IMR-90 (cell line): ENCODE measurements at regions not wholly inside any gene's neighbourhood (a gene's known extent, or its start where the extent isn't known, plus 50 kb on each side); places are given as distances from the start of the nearest gene placed in this dataset.

Experiments used
- ATAC-seq: fragments of 200-7000 bp; cut with Tn5 transposase; 2 replicates; pipeline ENCODE4 v1.9.1; 2020; ENCODE audit warnings: low read depth, mild to moderate bottlenecking, moderate library complexity
- BruUV-seq: library from RNA; stranded (reverse); fragments of 400-500 nt; replicated peaks from 2 replicates; lab custom pipeline; 2021; lab: Mats Ljungman, UMichigan
- CTCF ChIA-PET: fragments of 300-600 bp; formaldehyde crosslinking; extraction: SDS; loops from one replicate; lab custom pipeline; 2021; ENCODE audit warnings: antibody characterized with exemption; lab: Yijun Ruan, JAX
- POLR2A ChIA-PET: fragments of 300-600 bp; sonication (Branson Sonifier 250); formaldehyde crosslinking; loops from one replicate; lab custom pipeline; 2022; ENCODE audit warnings: antibody characterized with exemption; ENCODE audit not compliant: unreplicated experiment; lab: Charles Lee
- DNase-seq: peaks from one replicate; pipeline ENCODE4 v3.0.0; 2013
- H2AFZ ChIP-seq: replicated peaks from 2 replicates; pipeline ENCODE3; 2013; ENCODE audit warnings: low read length, mild to moderate bottlenecking; ENCODE audit not compliant: poor library complexity
- H2AK5ac ChIP-seq: 2 replicates; pipeline ENCODE4 v1.6.1; 2013; ENCODE audit warnings: low read depth, low read length, inconsistent platforms
- H2AK9ac ChIP-seq: replicated peaks from 2 replicates; pipeline ENCODE3; 2013; ENCODE audit warnings: mild to moderate bottlenecking, low read depth, low read length, moderate library complexity; ENCODE audit not compliant: poor library complexity
- H2BK120ac ChIP-seq: 2 replicates; pipeline ENCODE4 v1.6.1; 2013; ENCODE audit warnings: low read depth, low read length, inconsistent platforms
- H2BK15ac ChIP-seq: 3 replicates; pipeline ENCODE4 v1.6.1; 2013; ENCODE audit warnings: low read depth, low read length, inconsistent platforms
- H2BK20ac ChIP-seq: 2 replicates; pipeline ENCODE4 v1.6.1; 2013; ENCODE audit warnings: low read depth, mild to moderate bottlenecking, inconsistent platforms, low read length, moderate library complexity
- H2BK5ac ChIP-seq: 2 replicates; pipeline ENCODE4 v1.6.1; 2013; ENCODE audit warnings: mild to moderate bottlenecking, low read depth, low read length, inconsistent platforms; ENCODE audit not compliant: poor library complexity, severe bottlenecking
- H3K14ac ChIP-seq: replicated peaks from 2 replicates; pipeline ENCODE4 v1.6.1; 2013; ENCODE audit warnings: low read depth, low read length, inconsistent platforms
- H3K18ac ChIP-seq: 2 replicates; pipeline ENCODE4 v1.6.1; 2013; ENCODE audit warnings: low read depth, low read length, control low read depth
- H3K23ac ChIP-seq: 2 replicates; pipeline ENCODE4 v1.6.1; 2013; ENCODE audit warnings: low read depth, low read length, inconsistent platforms
- H3K27ac ChIP-seq: 2 replicates; pipeline ENCODE4 v1.5.1; 2013; ENCODE audit warnings: mild to moderate bottlenecking, control low read depth, low read length; ENCODE audit not compliant: insufficient read depth
- H3K27me3 ChIP-seq: 2 replicates; pipeline ENCODE4 v1.6.1; 2013; ENCODE audit warnings: low read length; ENCODE audit not compliant: control insufficient read depth, insufficient read depth
- H3K36me3 ChIP-seq: 2 replicates; pipeline ENCODE4 v1.6.1; 2013; ENCODE audit warnings: low read length, mixed read lengths; ENCODE audit not compliant: control insufficient read depth, insufficient read depth
- H3K4ac ChIP-seq: 2 replicates; pipeline ENCODE4 v1.6.1; 2013; ENCODE audit warnings: low read depth, low read length, inconsistent platforms
- H3K4me1 ChIP-seq: 2 replicates; pipeline ENCODE4 v1.6.1; 2013; ENCODE audit warnings: low read length, mixed read lengths; ENCODE audit not compliant: control insufficient read depth, insufficient read depth
- H3K4me2 ChIP-seq: 2 replicates; pipeline ENCODE4 v1.6.1; 2013; ENCODE audit warnings: low read depth, mild to moderate bottlenecking, control low read depth, low read length, moderate library complexity
- H3K4me3 ChIP-seq: 2 replicates; pipeline ENCODE4 v1.5.1; 2013; ENCODE audit warnings: low read depth, mild to moderate bottlenecking, control low read depth, low read length, moderate library complexity; ENCODE audit not compliant: insufficient read depth
- H3K56ac ChIP-seq: 2 replicates; pipeline ENCODE4 v1.6.1; 2013; ENCODE audit warnings: low read length, inconsistent platforms; ENCODE audit not compliant: insufficient read depth; ENCODE audit errors: extremely low read depth
- H3K79me1 ChIP-seq, 2 experiments: 2 replicates each; pipeline ENCODE4 v1.6.1; 2013; ENCODE audit warnings: low read length in 2 of 2, inconsistent platforms in 1 of 2, low read depth in 1 of 2
- H3K9ac ChIP-seq: 2 replicates; pipeline ENCODE4 v1.6.1; 2013; ENCODE audit warnings: low read depth, low read length, control low read depth
- H3K9me1 ChIP-seq: 2 replicates; pipeline ENCODE4 v1.6.1; 2013; ENCODE audit warnings: low read length, inconsistent platforms; ENCODE audit not compliant: insufficient read depth
- H3K9me3 ChIP-seq: 2 replicates; pipeline ENCODE4 v1.6.1; 2013; ENCODE audit warnings: low read length; ENCODE audit not compliant: control insufficient read depth, insufficient read depth
- H4K20me1 ChIP-seq: 2 replicates; pipeline ENCODE4 v1.6.1; 2013; ENCODE audit warnings: low read length, inconsistent platforms; ENCODE audit not compliant: insufficient read depth
- H4K5ac ChIP-seq: 2 replicates; pipeline ENCODE4 v1.6.1; 2013; ENCODE audit warnings: mild to moderate bottlenecking, low read depth, low read length, control low read depth
- H4K8ac ChIP-seq, 2 experiments: 2 replicates each; pipeline ENCODE4 v1.6.1; 2013; ENCODE audit warnings: low read depth in 2 of 2, low read length in 2 of 2, control low read depth in 1 of 2, inconsistent platforms in 1 of 2
- H4K91ac ChIP-seq: 2 replicates; pipeline ENCODE4 v1.6.1; 2013; ENCODE audit warnings: low read depth, low read length, inconsistent platforms; ENCODE audit not compliant: insufficient read depth
- BHLHE40 ChIP-seq: fragments of 150-350 bp; IDR thresholded peaks from 2 replicates; pipeline ENCODE4 v1.6.1; 2016; ENCODE audit warnings: mild to moderate bottlenecking, low read depth, low read length
- CTCF ChIP-seq: conservative IDR thresholded peaks from 2 replicates; pipeline ENCODE4 v1.5.1; 2012; ENCODE audit warnings: mild to moderate bottlenecking, low read depth, low read length, improper control_type of control experiment
- ELK1 ChIP-seq: fragments of 150-350 bp; IDR thresholded peaks from 2 replicates; pipeline ENCODE4 v1.6.1; 2016; ENCODE audit warnings: low read depth, mild to moderate bottlenecking, low read length, moderate library complexity, borderline replicate concordance
- FOS ChIP-seq: fragments of 150-350 bp; IDR thresholded peaks from 2 replicates; pipeline ENCODE4 v1.6.1; 2016; ENCODE audit warnings: low read depth, low read length
- MAFK ChIP-seq: IDR thresholded peaks from 2 replicates; pipeline ENCODE4 v1.6.1; 2012; ENCODE audit warnings: low read depth, low read length, improper control_type of control experiment
- MAZ ChIP-seq: IDR thresholded peaks from 2 replicates; pipeline ENCODE4 v1.6.1; 2012; ENCODE audit warnings: low read depth, mild to moderate bottlenecking, low read length, improper control_type of control experiment, moderate library complexity, borderline replicate concordance
- MXI1 ChIP-seq: IDR thresholded peaks from 2 replicates; pipeline ENCODE4 v1.6.1; 2012; ENCODE audit warnings: low read depth, mild to moderate bottlenecking, low read length, moderate library complexity, borderline replicate concordance
- RAD21 ChIP-seq: IDR thresholded peaks from 2 replicates; pipeline ENCODE4 v1.6.1; 2012; ENCODE audit warnings: low read length, improper control_type of control experiment
- RFX5 ChIP-seq: IDR thresholded peaks from 2 replicates; pipeline ENCODE4 v1.8.0; 2012; ENCODE audit warnings: low read depth, mild to moderate bottlenecking, low read length, moderate library complexity
- SMC3 ChIP-seq: fragments of 150-350 bp; IDR thresholded peaks from 2 replicates; pipeline ENCODE4 v1.6.1; 2016; ENCODE audit warnings: low read depth, mild to moderate bottlenecking, antibody characterized with exemption, low read length, moderate library complexity
- USF2 ChIP-seq: fragments of 150-350 bp; IDR thresholded peaks from 2 replicates; pipeline ENCODE4 v1.6.1; 2017; ENCODE audit warnings: mild to moderate bottlenecking, antibody characterized with exemption, low read length, low read depth
- WGBS, 2 experiments: methylation state at CpG; one replicate each; pipeline versions ENCODE4 v1.1.5 to v1.1.7; 2013; ENCODE audit warnings: missing lambda C conversion rate in 2 of 2; ENCODE audit not compliant: insufficient read length in 1 of 2; ENCODE audit errors: extremely low coverage in 2 of 2; 5-methylcytosine and 5-hydroxymethylcytosine counted together
- dilution Hi-C: fragments of 300-500 bp; cut with HindIII; formaldehyde crosslinking; loops from one replicate; pipeline ENCODE4 v1.14.3; 2018; ENCODE audit warnings: low sequenced_read_pairs; ENCODE audit not compliant: unreplicated experiment
- in situ Hi-C: fragments of 300-500 bp; cut with MboI; formaldehyde crosslinking; loops from 3 replicates; pipeline ENCODE4 v1.14.3; 2019; ENCODE audit warnings: low sequenced_read_pairs, inconsistent platforms, mixed read lengths
- intact Hi-C: fragments of 100-400 bp; cut with micrococcal nuclease; formaldehyde crosslinking; loops from 2 replicates; pipeline ENCODE4 v1.10.0; 2022

- ATAC-seq (no peak), DNase-seq (no peak)
- H2BK5ac ChIP-seq: no peak overlapping the region
- no peak overlapping the region for H3K56ac ChIP-seq
- H3K4me1 ChIP-seq: no peaks in the 10 kb centered on the region
- TF ChIP-seq RAD21 (no peak), MAZ (no peak), MAFK (no peak), USF2 (no peak), ELK1 (no peak), BHLHE40 (no peak), FOS (no peak), SMC3 (no peak), MXI1 (no peak), RFX5 (no peak), CTCF (no peak)
- no peak overlapping the region for H2BK120ac ChIP-seq
- no peak overlapping the region for H2AK9ac ChIP-seq
- no peak overlapping the region for H3K18ac ChIP-seq
- no TSS peak for BruUV-seq
- H3K79me1 ChIP-seq: no peaks in the 10 kb centered on the region
- no peaks in the 10 kb centered on the region; the same call in 1 of the 2 replicates for H3K27me3 ChIP-seq
- H2AFZ ChIP-seq: no peak overlapping the region
- H3K9me1 ChIP-seq: no peaks in the 10 kb centered on the region
- no peak overlapping the region for H2BK15ac ChIP-seq
- H3K9ac ChIP-seq: no peak overlapping the region
- H3K36me3 ChIP-seq: no peaks in the 10 kb centered on the region
- H2BK20ac ChIP-seq: no peak overlapping the region
- H4K20me1 ChIP-seq: no peaks in the 10 kb centered on the region
- no peaks in the 10 kb centered on the region for H3K9me3 ChIP-seq
- CTCF ChIA-PET: no interaction called here
- no peak overlapping the region for H3K27ac ChIP-seq
- H4K91ac ChIP-seq: no peak overlapping the region
- intact Hi-C loops: no loop called here
- H3K4me3 ChIP-seq: no peak overlapping the region
- no peak overlapping the region for H3K4me2 ChIP-seq
- H4K8ac ChIP-seq: no peak overlapping the region
- H3K23ac ChIP-seq: no peak overlapping the region
- H3K4ac ChIP-seq: no peak overlapping the region
- H3K14ac ChIP-seq: no peak overlapping the region
- no CpG with 5 or more reads among the region's 1 CpG for WGBS, 2 experiments
- in situ Hi-C loops: no loop called here
- POLR2A ChIA-PET: no interaction called here
- H2AK5ac ChIP-seq: no peak overlapping the region
- no peak overlapping the region for H4K5ac ChIP-seq
- dilution Hi-C loops: no loop called here
Measured at GRCh38 chr13:59513686-59514085, 650.0 kb downstream of the DIAPH3 start.
